K562 (cell line): ENCODE measurements at regions not wholly inside any gene's neighbourhood (a gene's known extent, or its start where the extent isn't known, plus 50 kb on each side); places are given as distances from the start of the nearest gene placed in this dataset.

ENCODE experiments used
- CHD7 ChIP-seq: fragments of 200-600 bp; sonication (generic); IDR thresholded peaks from one replicate; pipeline ENCODE4 v1.6.1; 2012; ENCODE audit warnings: mild to moderate bottlenecking, low read depth, low read length, inconsistent platforms
- SUPT5H ChIP-seq: fragments of 450-650 bp; IDR thresholded peaks from 2 replicates; pipeline ENCODE4 v1.6.1; 2016

- TF ChIP-seq CHD7 (no peak), SUPT5H (no peak)
These were observed 196.9 kb downstream of the ANKRD50 start (continued) for GRCh38 chr4:124515591-124515990.
